MM.1S (cell line): ENCODE measurements at regions not wholly inside any gene's neighbourhood (a gene's known extent, or its start where the extent isn't known, plus 50 kb on each side); places are given as distances from the start of the nearest gene placed in this dataset.

Source experiments
- DNase-seq: peaks from one replicate; pipeline ENCODE4 v3.0.0-alpha.2; 2015
- H2AFZ ChIP-seq: fragments of 300-600 bp; sonication (generic); 2 replicates; pipeline ENCODE4 v1.6.0; 2016; ENCODE audit warnings: antibody characterized with exemption, low read length
- H3F3A ChIP-seq: fragments of 300-600 bp; sonication (generic); 2 replicates; pipeline ENCODE4 v1.6.1; 2016; ENCODE audit warnings: mild to moderate bottlenecking, antibody characterized with exemption, low read length, moderate library complexity, mixed read lengths; ENCODE audit not compliant: insufficient read depth
- H3K27ac ChIP-seq: fragments of 300-600 bp; sonication (generic); 2 replicates; pipeline ENCODE4 v1.5.1; 2016; ENCODE audit warnings: mild to moderate bottlenecking, low read length
- H3K27me3 ChIP-seq: fragments of 300-600 bp; sonication (generic); replicated peaks from 2 replicates; pipeline ENCODE4 v1.6.0; 2016; ENCODE audit warnings: low read length; ENCODE audit not compliant: insufficient read depth
- H3K36me3 ChIP-seq: fragments of 300-600 bp; sonication (generic); replicated peaks from 2 replicates; pipeline ENCODE4 v1.6.1; 2016; ENCODE audit warnings: mild to moderate bottlenecking, low read length, mixed read lengths; ENCODE audit not compliant: insufficient read depth
- H3K4me1 ChIP-seq: fragments of 300-600 bp; sonication (generic); 2 replicates; pipeline ENCODE4 v1.6.1; 2016; ENCODE audit warnings: low read length, mixed read lengths
- H3K4me2 ChIP-seq: fragments of 300-600 bp; sonication (generic); 2 replicates; pipeline ENCODE4 v1.6.0; 2016; ENCODE audit warnings: low read depth, low read length
- H3K4me3 ChIP-seq: fragments of 300-600 bp; sonication (generic); 2 replicates; pipeline ENCODE4 v1.5.1; 2016; ENCODE audit warnings: low read length, mixed read lengths
- H3K79me2 ChIP-seq: fragments of 300-600 bp; sonication (generic); 2 replicates; pipeline ENCODE4 v1.6.1; 2016; ENCODE audit warnings: mixed run types, low read length, mixed read lengths
- H3K9ac ChIP-seq: fragments of 300-600 bp; sonication (generic); 2 replicates; pipeline ENCODE4 v1.6.1; 2016; ENCODE audit warnings: low read length, mixed read lengths
- H3K9me2 ChIP-seq: fragments of 300-600 bp; sonication (generic); replicated peaks from 2 replicates; pipeline ENCODE4 v1.6.1; 2016; ENCODE audit warnings: mild to moderate bottlenecking, low read length, mixed read lengths; ENCODE audit not compliant: insufficient read depth
- H3K9me3 ChIP-seq: fragments of 300-600 bp; sonication (generic); replicated peaks from 2 replicates; pipeline ENCODE4 v1.6.1; 2016; ENCODE audit warnings: mild to moderate bottlenecking, low read length, mixed read lengths; ENCODE audit not compliant: insufficient read depth
- H4K20me1 ChIP-seq: fragments of 300-600 bp; sonication (generic); 2 replicates; pipeline ENCODE4 v1.6.1; 2016; ENCODE audit warnings: mild to moderate bottlenecking, low read length, moderate library complexity, mixed read lengths; ENCODE audit not compliant: insufficient read depth
- CTCF ChIP-seq: fragments of 300-600 bp; sonication (generic); IDR thresholded peaks from 2 replicates; pipeline ENCODE4 v1.5.1; 2016; ENCODE audit warnings: antibody characterized with exemption, low read length, mixed read lengths
- EZH2 ChIP-seq: fragments of 300-600 bp; sonication (generic); optimal IDR thresholded peaks from 2 replicates; pipeline ENCODE3; 2017; ENCODE audit warnings: low read depth, mild to moderate bottlenecking, antibody characterized with exemption, low read length, mixed read lengths
- EZH2phosphoT487 ChIP-seq: fragments of 300-600 bp; sonication (generic); IDR thresholded peaks from 2 replicates; pipeline ENCODE4 v1.6.1; 2018; ENCODE audit warnings: antibody characterized with exemption, low read length

GRCh38 chr9:7862170-7862569 lies 62.6 kb upstream of the DMAC1 start:
- Histone ChIP-seq H2AFZ (no peak overlapping the region), H3K27me3 (no peaks in the 10 kb centered on the region), H3F3A (no peaks in the 10 kb centered on the region), H3K9ac (no peak overlapping the region), H3K9me2 (no peaks in the 10 kb centered on the region), H3K4me2 (no peak overlapping the region), H3K36me3 (no peaks in the 10 kb centered on the region), H3K9me3 (no peaks in the 10 kb centered on the region), H3K27ac (no peak overlapping the region), H3K79me2 (no peaks in the 10 kb centered on the region), H3K4me1 (no peaks in the 10 kb centered on the region), H4K20me1 (no peaks in the 10 kb centered on the region), H3K4me3 (no peak overlapping the region)
- TF ChIP-seq EZH2phosphoT487 (no peak), CTCF (no peak), EZH2 (no peak)
- no peak for DNase-seq

GRCh38 chr9:7861086-7861485 lies 61.5 kb upstream of the DMAC1 start:
- no peak for DNase-seq
- Histone ChIP-seq H4K20me1 (no peaks in the 10 kb centered on the region), H3K9me3 (no peaks in the 10 kb centered on the region), H3K4me2 (no peak overlapping the region), H3K36me3 (no peaks in the 10 kb centered on the region), H3K27me3 (no peaks in the 10 kb centered on the region), H3K9me2 (no peaks in the 10 kb centered on the region), H3K4me1 (no peaks in the 10 kb centered on the region), H3F3A (no peaks in the 10 kb centered on the region), H3K27ac (no peak overlapping the region), H3K4me3 (no peak overlapping the region), H2AFZ (no peak overlapping the region), H3K79me2 (no peaks in the 10 kb centered on the region), H3K9ac (no peak overlapping the region)
- TF ChIP-seq EZH2 (no peak), EZH2phosphoT487 (no peak), CTCF (no peak)

- Histone ChIP-seq H3K9ac (no peak overlapping the region), H3K9me2 (no peaks in the 10 kb centered on the region), H4K20me1 (no peaks in the 10 kb centered on the region), H3K4me3 (no peak overlapping the region), H3K9me3 (no peaks in the 10 kb centered on the region), H3K79me2 (no peaks in the 10 kb centered on the region), H3K27me3 (no peaks in the 10 kb centered on the region), H2AFZ (no peak overlapping the region), H3K4me2 (no peak overlapping the region), H3K36me3 (no peaks in the 10 kb centered on the region), H3K4me1 (no peaks in the 10 kb centered on the region), H3K27ac (no peak overlapping the region), H3F3A (no peaks in the 10 kb centered on the region)
- TF ChIP-seq EZH2 = no peak
- no peak for TF ChIP-seq EZH2phosphoT487
- TF ChIP-seq CTCF = no peak
- no peak for DNase-seq
Observed at GRCh38 chr9:7860335-7860709, 60.7 kb upstream of the DMAC1 start.
